ENCODE measurements at regions not wholly inside any gene's neighbourhood (a gene's known extent, or its start where the extent isn't known, plus 50 kb on each side); places are given as distances from the start of the nearest gene placed in this dataset.
A peak's percentile ranks its signal among the peaks of the same experiment; 100 is the strongest.
"Not testable (repeated sequence)": the region's sequence is repeated elsewhere in the genome, so short reads cannot be mapped to it uniquely, and the experiment has no call there.

DNA sequence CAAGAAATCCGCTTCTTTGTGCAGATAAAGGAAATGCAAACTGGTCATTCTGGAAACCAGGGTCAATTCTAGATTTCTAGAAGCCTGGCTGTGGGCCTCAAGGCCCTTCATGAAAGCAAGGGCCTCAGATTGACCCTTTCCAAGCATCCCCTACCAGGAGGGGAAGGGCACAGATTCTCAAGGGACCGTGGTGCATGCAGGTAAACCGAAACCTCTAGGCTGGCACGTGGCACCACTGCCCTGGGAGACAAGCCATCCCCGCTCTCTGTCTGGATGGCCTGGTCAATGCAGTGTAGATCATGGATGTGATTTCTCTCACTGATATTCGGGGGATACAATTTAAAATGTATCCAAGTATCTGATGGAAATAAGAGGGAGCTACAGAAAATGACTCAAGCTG is 69.4 kb downstream of the TOMM20 start:
- Mint-ChIP-seq H3K27me3 (no peaks in the 10 kb centered on the region), H3K27ac (peak overlapping the region in 1 of 2 donors; percentile 40), H3K9me3 (no peaks in the 10 kb centered on the region), H3K4me1 (peaks cover 35% of the 10 kb centered on the region), H3K4me3 (no peak overlapping the region)
- ATAC-seq (no peak), DNase-seq (no peak)

- no peak overlapping the region for H3K27ac Mint-ChIP-seq
- DNase-seq (no peak), ATAC-seq (no peak)
- peaks cover 30% of the 10 kb centered on the region for H3K4me1 Mint-ChIP-seq
- no peaks in the 10 kb centered on the region for H3K9me3 Mint-ChIP-seq
- no peak overlapping the region for H3K4me3 Mint-ChIP-seq
- H3K27me3 Mint-ChIP-seq = no peaks in the 10 kb centered on the region
Observed at GRCh38 chr1:235058695-235059094, 69.9 kb downstream of the TOMM20 start.

DNA sequence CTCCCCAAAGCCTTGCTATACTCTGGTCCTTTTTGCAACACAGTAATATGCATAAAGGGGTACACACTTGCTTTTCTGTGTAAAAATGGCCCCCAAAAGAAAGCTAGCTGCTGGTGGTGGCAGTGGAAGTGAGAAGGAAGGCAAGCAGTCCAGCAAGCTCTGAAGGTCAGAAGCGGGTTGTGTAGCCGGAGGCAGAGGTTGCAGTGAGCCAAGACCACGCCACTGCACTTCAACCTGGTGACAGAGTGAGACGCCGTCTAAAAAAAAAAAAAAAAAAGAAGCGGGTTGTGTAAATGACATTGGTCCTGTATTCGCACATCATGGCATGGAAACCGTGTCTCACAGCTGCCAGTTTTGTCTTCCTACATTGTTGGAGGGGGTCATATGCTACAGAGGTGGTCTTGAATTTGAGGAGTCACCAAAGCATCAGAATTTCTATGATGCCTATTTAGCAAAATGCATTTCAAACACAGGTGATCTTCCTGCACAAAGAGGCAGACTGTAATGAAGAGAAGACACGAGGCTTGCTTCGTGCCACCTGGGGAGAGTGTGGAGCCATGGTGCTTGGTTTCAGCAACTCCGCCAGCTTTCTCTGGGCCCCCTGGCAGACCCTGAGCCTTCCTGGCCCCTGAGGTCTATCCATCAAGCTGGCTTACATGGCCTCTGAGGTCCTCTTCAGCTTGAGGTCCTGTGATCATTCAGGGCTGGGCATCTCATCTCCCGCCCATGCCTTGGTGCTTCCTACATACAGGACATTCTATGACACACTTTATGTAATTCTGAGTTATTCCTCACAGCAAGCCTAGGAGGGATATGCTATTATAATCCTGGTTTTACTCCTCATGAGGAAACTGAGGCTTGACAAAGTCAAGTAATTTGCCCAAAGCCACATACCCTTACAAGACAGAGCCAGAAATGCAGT is 71.0 kb downstream of the TOMM20 start:
- peaks cover 24% of the 10 kb centered on the region for H3K4me1 Mint-ChIP-seq
- no peaks in the 10 kb centered on the region for H3K9me3 Mint-ChIP-seq
- ATAC-seq (no peak), DNase-seq (no peak)
- no peak overlapping the region for H3K4me3 Mint-ChIP-seq
- H3K27ac Mint-ChIP-seq = peak overlapping the region in 1 of 2 donors; percentile 52
- no peaks in the 10 kb centered on the region for H3K27me3 Mint-ChIP-seq

- no peaks in the 10 kb centered on the region for H3K27me3 Mint-ChIP-seq
- ATAC-seq (no peak), DNase-seq (no peak)
- peaks cover 29% of the 10 kb centered on the region for H3K4me1 Mint-ChIP-seq
- H3K9me3 Mint-ChIP-seq = no peaks in the 10 kb centered on the region
- H3K4me3 Mint-ChIP-seq = no peak overlapping the region
- H3K27ac Mint-ChIP-seq = peak overlapping the region in 1 of 2 donors; percentile 29
Observed at GRCh38 chr1:235056937-235057336, 71.7 kb downstream of the TOMM20 start.

GRCh38 chr1:235054936-235055335 is 73.7 kb downstream of the TOMM20 start:
- Mint-ChIP-seq H3K27me3 (no peaks in the 10 kb centered on the region), H3K9me3 (no peaks in the 10 kb centered on the region), H3K4me3 (no peak overlapping the region), H3K27ac (no peak overlapping the region), H3K4me1 (peaks cover 20% of the 10 kb centered on the region)
- DNase-seq (no peak), ATAC-seq (no peak)

- Mint-ChIP-seq H3K4me1 (peaks cover 23% of the 10 kb centered on the region), H3K27ac (no peak overlapping the region), H3K4me3 (no peak overlapping the region), H3K27me3 (no peaks in the 10 kb centered on the region), H3K9me3 (no peaks in the 10 kb centered on the region)
- ATAC-seq = no peak
- DNase-seq = no peak
Observed at GRCh38 chr1:235054466-235054865, 74.2 kb downstream of the TOMM20 start.

- Mint-ChIP-seq H3K27ac (peak overlapping the region in 1 of 2 donors; percentile 82), H3K4me1 (peaks cover 36% of the 10 kb centered on the region), H3K9me3 (no peaks in the 10 kb centered on the region), H3K4me3 (no peak overlapping the region), H3K27me3 (no peaks in the 10 kb centered on the region)
- no peak for DNase-seq
- ATAC-seq = no peak
Observed at GRCh38 chr1:235052067-235053008, 76.3 kb downstream of the TOMM20 start.

GRCh38 chr1:235051521-235051920 is 77.1 kb downstream of the TOMM20 start:
- ATAC-seq = no peak
- Mint-ChIP-seq H3K27ac (no peak overlapping the region), H3K27me3 (no peaks in the 10 kb centered on the region), H3K4me3 (no peak overlapping the region), H3K9me3 (no peaks in the 10 kb centered on the region), H3K4me1 (peaks cover 32% of the 10 kb centered on the region)
- DNase-seq = no peak

DNA sequence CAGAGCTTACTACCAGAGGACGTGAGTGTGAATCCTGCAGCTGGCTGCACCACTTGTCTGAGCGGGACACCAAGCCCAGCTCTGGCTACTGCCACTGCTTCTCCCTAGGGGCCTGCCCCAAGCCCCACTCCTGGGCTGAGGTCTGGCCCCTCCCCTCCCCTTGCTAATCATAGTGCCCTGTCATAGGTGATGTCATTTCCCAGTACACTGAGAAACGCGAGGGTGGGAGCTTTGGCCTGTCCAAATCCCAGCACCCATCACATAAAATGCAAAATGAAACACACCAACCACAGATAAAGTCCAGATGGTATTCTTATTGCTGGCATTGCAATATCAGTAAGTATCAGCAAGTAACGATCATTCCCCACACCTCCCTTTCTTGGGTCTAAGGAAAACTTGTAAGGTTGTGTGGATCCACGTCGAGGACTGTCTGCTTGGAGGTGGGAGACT is 77.7 kb downstream of the TOMM20 start:
- ATAC-seq = peak; percentile 69
- Mint-ChIP-seq H3K27ac (peak overlapping the region in 1 of 2 donors; percentile 47), H3K4me1 (peaks cover 37% of the 10 kb centered on the region), H3K9me3 (no peaks in the 10 kb centered on the region), H3K4me3 (no peak overlapping the region), H3K27me3 (no peaks in the 10 kb centered on the region)
- no peak for DNase-seq

GRCh38 chr1:235049716-235050378 is 78.8 kb downstream of the TOMM20 start:
- H3K4me1 Mint-ChIP-seq = peaks cover 48% of the 10 kb centered on the region
- not testable (repeated sequence) for H3K9me3 Mint-ChIP-seq, H3K4me3 Mint-ChIP-seq, DNase-seq, H3K27me3 Mint-ChIP-seq, ATAC-seq, H3K27ac Mint-ChIP-seq

DNA sequence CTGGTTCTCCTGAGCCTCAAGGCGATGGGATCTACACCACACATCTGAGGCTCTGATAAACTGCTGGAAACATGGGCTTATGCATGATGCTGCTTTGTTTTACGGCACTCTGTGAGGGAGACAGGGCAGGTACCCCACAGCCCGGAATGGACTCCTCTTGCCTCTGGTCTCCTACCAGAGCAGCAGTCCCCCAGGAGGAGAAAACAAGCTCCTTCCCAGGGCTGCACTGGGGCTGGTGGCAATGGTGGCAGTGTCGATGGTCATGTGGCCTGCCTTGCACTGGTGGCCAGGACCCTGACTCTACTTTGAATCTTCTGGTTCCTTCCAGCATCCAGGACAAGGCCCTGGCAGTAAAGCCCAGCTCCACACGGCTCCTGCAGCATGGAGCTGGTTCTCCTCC is 79.4 kb downstream of the TOMM20 start:
- Mint-ChIP-seq H3K27me3 (no peaks in the 10 kb centered on the region), H3K4me1 (peaks cover 53% of the 10 kb centered on the region), H3K4me3 (no peak overlapping the region), H3K9me3 (no peaks in the 10 kb centered on the region), H3K27ac (peak overlapping the region; percentile 52 to 67)
- ATAC-seq (no peak), DNase-seq (no peak)

- Mint-ChIP-seq H3K27me3 (no peaks in the 10 kb centered on the region), H3K9me3 (no peaks in the 10 kb centered on the region), H3K4me3 (no peak overlapping the region), H3K27ac (no peak overlapping the region), H3K4me1 (peaks cover 47% of the 10 kb centered on the region)
- no peak for ATAC-seq
- no peak for DNase-seq
Observed at GRCh38 chr1:235047331-235047871, 81.2 kb downstream of the TOMM20 start.

GRCh38 chr1:235045921-235046601 is 82.6 kb downstream of the TOMM20 start:
- no peaks in the 10 kb centered on the region for H3K9me3 Mint-ChIP-seq
- peak overlapping the region; percentile 42 to 57 for H3K27ac Mint-ChIP-seq
- peaks cover 44% of the 10 kb centered on the region for H3K4me1 Mint-ChIP-seq
- DNase-seq (no peak), ATAC-seq (no peak)
- H3K4me3 Mint-ChIP-seq = no peak overlapping the region
- H3K27me3 Mint-ChIP-seq = no peaks in the 10 kb centered on the region

GRCh38 chr1:235045034-235045690 is 83.5 kb downstream of the TOMM20 start:
- Mint-ChIP-seq H3K27ac (peak overlapping the region in 1 of 2 donors; percentile 21), H3K27me3 (no peaks in the 10 kb centered on the region), H3K4me3 (no peak overlapping the region), H3K4me1 (peaks cover 47% of the 10 kb centered on the region), H3K9me3 (no peaks in the 10 kb centered on the region)
- ATAC-seq (peak; percentile 56), DNase-seq (no peak)

Measured in stimulated activated naive CD8-positive, alpha-beta T cell treated with anti-CD3 and anti-CD28 coated beads, Interleukin-15, amount 100 ng/mL, for 72 hours (primary cell).